GM06990 (cell line): ENCODE measurements at regions not wholly inside any gene's neighbourhood (a gene's known extent, or its start where the extent isn't known, plus 50 kb on each side); places are given as distances from the start of the nearest gene placed in this dataset.

Experiments used
- DNase-seq: peaks from one replicate; pipeline ENCODE4 v3.0.0-alpha.2; 2011; ENCODE audit not compliant: insufficient read length; ENCODE audit errors: extremely low read depth
- H3K27me3 ChIP-seq: replicated peaks from 2 replicates; pipeline ENCODE4 v1.6.0; 2011; ENCODE audit warnings: low read length; ENCODE audit not compliant: control insufficient read depth, insufficient read depth
- H3K36me3 ChIP-seq: 2 replicates; pipeline ENCODE4 v1.5.1; 2011; ENCODE audit warnings: low read length; ENCODE audit not compliant: control insufficient read depth, insufficient read depth
- H3K4me3 ChIP-seq: replicated peaks from 2 replicates; pipeline ENCODE4 v1.5.1; 2011; ENCODE audit warnings: low read depth, mild to moderate bottlenecking, control low read depth, low read length
- CTCF ChIP-seq: IDR thresholded peaks from 2 replicates; pipeline ENCODE4 v1.5.1; 2011; ENCODE audit warnings: low read length, control low read depth, mild to moderate bottlenecking, inconsistent platforms; ENCODE audit not compliant: insufficient read depth, poor library complexity, severe bottlenecking

DNA sequence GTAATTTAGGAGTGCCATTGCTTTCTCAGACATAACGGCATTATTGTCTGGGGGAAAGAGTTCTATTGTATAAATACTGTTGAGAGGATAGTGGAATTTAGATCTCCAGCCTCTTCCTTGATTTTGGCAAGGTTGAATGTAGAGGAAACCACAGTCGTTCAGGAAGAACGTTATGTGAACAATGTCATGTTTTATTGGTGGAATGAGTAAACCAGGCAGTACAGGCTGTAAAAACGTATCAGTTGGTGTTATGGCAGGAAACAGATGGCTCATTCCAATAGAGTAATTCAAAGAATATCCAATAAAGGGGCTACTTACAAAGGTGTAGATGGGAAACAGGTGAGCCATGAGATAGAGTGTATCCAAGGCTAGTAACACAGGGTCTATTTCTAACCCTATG lies 123.6 kb upstream of the SLC35B3 start:
- no peak for DNase-seq
- no peaks in the 10 kb centered on the region for H3K27me3 ChIP-seq
- H3K36me3 ChIP-seq, result no peaks in the 10 kb centered on the region
- H3K4me3 ChIP-seq, result no peak overlapping the region
- no peak for TF ChIP-seq CTCF

GRCh38 chr6:8557014-8557748 lies 121.8 kb upstream of the SLC35B3 start:
- no peak overlapping the region for H3K4me3 ChIP-seq
- H3K36me3 ChIP-seq, result no peaks in the 10 kb centered on the region
- no peaks in the 10 kb centered on the region for H3K27me3 ChIP-seq
- TF ChIP-seq CTCF, result no peak
- DNase-seq, result no peak

DNA sequence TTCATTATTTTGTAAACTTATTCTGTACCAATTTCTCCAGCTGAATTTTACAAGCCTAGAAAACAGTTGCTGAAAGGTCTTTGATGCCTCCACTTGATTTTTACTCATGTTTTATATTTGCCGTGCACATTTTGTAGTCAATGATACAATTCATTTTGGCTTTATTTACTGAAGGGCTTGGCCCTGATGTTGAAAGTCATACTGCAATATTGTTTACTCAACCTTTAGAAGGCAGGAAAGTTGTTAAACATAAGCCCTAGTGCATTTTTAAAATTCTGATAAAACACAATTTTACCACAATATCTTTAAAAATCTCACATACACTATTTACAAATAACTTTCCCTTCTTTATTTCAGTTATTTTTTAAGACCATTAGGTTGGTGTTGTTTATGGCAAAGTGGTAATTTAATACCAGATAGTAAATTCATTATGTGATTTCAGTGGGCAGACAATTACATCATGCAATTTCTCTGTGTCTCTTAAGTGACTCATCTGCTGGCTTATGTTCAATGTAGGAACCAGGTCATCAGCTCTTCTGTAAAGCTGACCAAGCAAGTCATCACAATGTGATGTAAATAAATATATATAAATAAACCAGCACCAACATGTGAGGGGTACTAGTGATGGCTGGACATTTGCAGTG lies 121.1 kb upstream of the SLC35B3 start:
- Histone ChIP-seq H3K27me3 (no peaks in the 10 kb centered on the region), H3K4me3 (no peak overlapping the region), H3K36me3 (no peaks in the 10 kb centered on the region)
- no peak for DNase-seq
- TF ChIP-seq CTCF, result no peak

GRCh38 chr6:8551993-8552392 lies 116.6 kb upstream of the SLC35B3 start:
- H3K27me3 ChIP-seq, result no peaks in the 10 kb centered on the region
- H3K36me3 ChIP-seq, result no peaks in the 10 kb centered on the region
- no peak for DNase-seq
- TF ChIP-seq CTCF, result no peak
- H3K4me3 ChIP-seq, result no peak overlapping the region

- TF ChIP-seq CTCF, result no peak
- Histone ChIP-seq H3K27me3 (no peaks in the 10 kb centered on the region), H3K4me3 (no peak overlapping the region), H3K36me3 (no peaks in the 10 kb centered on the region)
- DNase-seq, result no peak
Observed at GRCh38 chr6:8551386-8551785, 116.0 kb upstream of the SLC35B3 start.
